ENCODE measurements at regions not wholly inside any gene's neighbourhood (a gene's known extent, or its start where the extent isn't known, plus 50 kb on each side); places are given as distances from the start of the nearest gene placed in this dataset.
A peak's percentile ranks its signal among the peaks of the same experiment; 100 is the strongest.

DNA sequence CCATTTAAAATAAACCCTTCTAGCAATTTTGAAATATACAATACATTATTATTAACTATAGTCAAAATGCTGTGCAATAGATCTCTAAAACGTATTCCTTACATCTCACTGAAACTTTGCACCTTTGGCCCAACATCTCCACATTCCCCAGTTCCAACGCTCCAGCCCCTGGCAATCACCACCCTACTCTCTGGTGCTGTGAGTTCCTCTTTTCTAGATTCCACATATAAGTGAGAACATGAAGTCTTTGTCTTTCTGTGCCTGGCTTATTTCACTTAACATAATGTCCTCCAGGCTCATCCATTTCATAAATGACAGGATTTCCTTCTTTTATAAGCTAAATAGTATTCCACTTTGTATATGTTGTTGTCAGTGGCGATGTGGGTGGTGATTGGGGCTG, 194.7 kb upstream of the RTL1 start:
- no peaks in the 10 kb centered on the region for H3K9me2 ChIP-seq
- H4K20me1 ChIP-seq (ENCODE audit: insufficient read depth), result no peaks in the 10 kb centered on the region
- no peaks in the 10 kb centered on the region for H3K9me3 ChIP-seq
- no peak overlapping the region for H2AFZ ChIP-seq (ENCODE audit: low read depth)
- POLR2A ChIA-PET, result no interaction called here
- H3K9ac ChIP-seq, result no peak overlapping the region
- WGBS (ENCODE audit: low lambda C conversion rate), result 30% methylated on average over 3 of the region's 3 CpGs
- H3K36me3 ChIP-seq (replicated peaks in 1 of 2; ENCODE audit: control insufficient read depth in 1 of 2, insufficient read depth in 2 of 2, low read length in 1 of 2), result no peaks in the 10 kb centered on the region
- no peak overlapping the region for H3K4me3 ChIP-seq (ENCODE audit: low read depth in 2 of 2, low read length in 1 of 2)
- H3K27ac ChIP-seq (ENCODE audit: low read depth in 2 of 2, low read length in 1 of 2), result peak overlapping the region in 1 of 2 experiments; percentile 19; a peak in 2 of 4 replicates
- DNase-seq, result no peak
- no peak for TF ChIP-seq PBX3 (IDR thresholded peaks at IDR 0.05)
- TF ChIP-seq, protein P1, sequence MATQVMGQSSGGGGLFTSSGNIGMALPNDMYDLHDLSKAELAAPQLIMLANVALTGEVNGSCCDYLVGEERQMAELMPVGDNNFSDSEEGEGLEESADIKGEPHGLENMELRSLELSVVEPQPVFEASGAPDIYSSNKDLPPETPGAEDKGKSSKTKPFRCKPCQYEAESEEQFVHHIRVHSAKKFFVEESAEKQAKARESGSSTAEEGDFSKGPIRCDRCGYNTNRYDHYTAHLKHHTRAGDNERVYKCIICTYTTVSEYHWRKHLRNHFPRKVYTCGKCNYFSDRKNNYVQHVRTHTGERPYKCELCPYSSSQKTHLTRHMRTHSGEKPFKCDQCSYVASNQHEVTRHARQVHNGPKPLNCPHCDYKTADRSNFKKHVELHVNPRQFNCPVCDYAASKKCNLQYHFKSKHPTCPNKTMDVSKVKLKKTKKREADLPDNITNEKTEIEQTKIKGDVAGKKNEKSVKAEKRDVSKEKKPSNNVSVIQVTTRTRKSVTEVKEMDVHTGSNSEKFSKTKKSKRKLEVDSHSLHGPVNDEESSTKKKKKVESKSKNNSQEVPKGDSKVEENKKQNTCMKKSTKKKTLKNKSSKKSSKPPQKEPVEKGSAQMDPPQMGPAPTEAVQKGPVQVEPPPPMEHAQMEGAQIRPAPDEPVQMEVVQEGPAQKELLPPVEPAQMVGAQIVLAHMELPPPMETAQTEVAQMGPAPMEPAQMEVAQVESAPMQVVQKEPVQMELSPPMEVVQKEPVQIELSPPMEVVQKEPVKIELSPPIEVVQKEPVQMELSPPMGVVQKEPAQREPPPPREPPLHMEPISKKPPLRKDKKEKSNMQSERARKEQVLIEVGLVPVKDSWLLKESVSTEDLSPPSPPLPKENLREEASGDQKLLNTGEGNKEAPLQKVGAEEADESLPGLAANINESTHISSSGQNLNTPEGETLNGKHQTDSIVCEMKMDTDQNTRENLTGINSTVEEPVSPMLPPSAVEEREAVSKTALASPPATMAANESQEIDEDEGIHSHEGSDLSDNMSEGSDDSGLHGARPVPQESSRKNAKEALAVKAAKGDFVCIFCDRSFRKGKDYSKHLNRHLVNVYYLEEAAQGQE (IDR thresholded peaks at IDR 0.05; ENCODE audit: low read depth, low read length), result no peak
- TF ChIP-seq POLR2AphosphoS5 (IDR thresholded peaks at IDR 0.05; ENCODE audit: low read depth, low read length), result no peak
- TF ChIP-seq, protein P2, sequence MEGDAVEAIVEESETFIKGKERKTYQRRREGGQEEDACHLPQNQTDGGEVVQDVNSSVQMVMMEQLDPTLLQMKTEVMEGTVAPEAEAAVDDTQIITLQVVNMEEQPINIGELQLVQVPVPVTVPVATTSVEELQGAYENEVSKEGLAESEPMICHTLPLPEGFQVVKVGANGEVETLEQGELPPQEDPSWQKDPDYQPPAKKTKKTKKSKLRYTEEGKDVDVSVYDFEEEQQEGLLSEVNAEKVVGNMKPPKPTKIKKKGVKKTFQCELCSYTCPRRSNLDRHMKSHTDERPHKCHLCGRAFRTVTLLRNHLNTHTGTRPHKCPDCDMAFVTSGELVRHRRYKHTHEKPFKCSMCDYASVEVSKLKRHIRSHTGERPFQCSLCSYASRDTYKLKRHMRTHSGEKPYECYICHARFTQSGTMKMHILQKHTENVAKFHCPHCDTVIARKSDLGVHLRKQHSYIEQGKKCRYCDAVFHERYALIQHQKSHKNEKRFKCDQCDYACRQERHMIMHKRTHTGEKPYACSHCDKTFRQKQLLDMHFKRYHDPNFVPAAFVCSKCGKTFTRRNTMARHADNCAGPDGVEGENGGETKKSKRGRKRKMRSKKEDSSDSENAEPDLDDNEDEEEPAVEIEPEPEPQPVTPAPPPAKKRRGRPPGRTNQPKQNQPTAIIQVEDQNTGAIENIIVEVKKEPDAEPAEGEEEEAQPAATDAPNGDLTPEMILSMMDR (IDR thresholded peaks at IDR 0.05), result no peak
- no peak for TF ChIP-seq JUND (IDR thresholded peaks at IDR 0.05)
- no peak for TF ChIP-seq FOXM1 (IDR thresholded peaks at IDR 0.05; ENCODE audit: low read depth)
- H3K4me1 ChIP-seq (ENCODE audit: control insufficient read depth in 1 of 2, insufficient read depth in 2 of 2, low read depth in 1 of 2, low read length in 1 of 2), result peaks cover 0 to 12% of the 10 kb centered on the region in 2 experiments; a peak in 1 of 4 replicates
- no peaks in the 10 kb centered on the region for H3F3A ChIP-seq (replicated peaks; ENCODE audit: insufficient read depth)
- no peak overlapping the region for H3K4me2 ChIP-seq
- no peaks in the 10 kb centered on the region for H3K27me3 ChIP-seq (ENCODE audit: insufficient read depth)
- H3K79me2 ChIP-seq (ENCODE audit: insufficient read depth), result no peaks in the 10 kb centered on the region
- CTCF ChIA-PET, result no interaction called here

DNA sequence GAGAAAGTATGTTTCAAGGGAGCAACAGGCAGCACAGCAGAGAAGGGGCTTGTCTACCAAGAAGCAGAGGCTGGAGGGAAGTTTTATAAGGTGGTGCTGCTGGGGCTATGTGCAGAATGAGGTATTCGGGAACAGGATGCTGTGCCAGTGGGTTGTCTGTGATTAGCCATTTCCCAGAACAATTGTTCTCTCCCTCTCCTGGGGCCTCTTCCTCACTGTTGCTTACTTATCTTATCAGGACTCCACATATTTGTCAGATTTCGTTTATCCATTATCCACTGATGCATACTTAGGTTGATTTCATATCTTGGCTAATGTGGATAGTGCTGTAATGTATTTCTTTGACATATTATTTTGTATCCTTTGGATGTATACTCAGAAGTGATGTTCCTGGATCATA, 195.1 kb upstream of the RTL1 start:
- H2AFZ ChIP-seq (ENCODE audit: low read depth), result no peak overlapping the region
- CTCF ChIA-PET, result no interaction called here

More for the DNA sequence above, 195.1 kb upstream of the RTL1 start:
- peak overlapping the region in 1 of 2 experiments; percentile 19; a peak in 2 of 4 replicates for H3K27ac ChIP-seq (ENCODE audit: low read depth in 2 of 2, low read length in 1 of 2)
- H3K9me2 ChIP-seq, result no peaks in the 10 kb centered on the region
- H3K27me3 ChIP-seq (ENCODE audit: insufficient read depth), result no peaks in the 10 kb centered on the region
- no peak for DNase-seq
- POLR2A ChIA-PET, result no interaction called here
- peaks cover 0 to 16% of the 10 kb centered on the region in 2 experiments; a peak in 1 of 4 replicates for H3K4me1 ChIP-seq (ENCODE audit: control insufficient read depth in 1 of 2, insufficient read depth in 2 of 2, low read depth in 1 of 2, low read length in 1 of 2)
- H3F3A ChIP-seq (replicated peaks; ENCODE audit: insufficient read depth), result no peaks in the 10 kb centered on the region
- no peak overlapping the region for H3K4me3 ChIP-seq (ENCODE audit: low read depth in 2 of 2, low read length in 1 of 2)
- 0 out of 2 replicates have a peak, but pooled peaks have one; percentile 24 for TF ChIP-seq GATA2 (CRISPR knock-in tag; IDR thresholded peaks at IDR 0.05)
- no peak for TF ChIP-seq NRF1 (IDR thresholded peaks at IDR 0.05; ENCODE audit: low read depth, low read length)
- TF ChIP-seq EP300 (IDR thresholded peaks at IDR 0.05; ENCODE audit: borderline replicate concordance in 1 of 2, low read depth in 1 of 2, low read length in 1 of 2), result peak in 1 of 2 experiments; percentile 71; a peak in 1 of 4 replicates
- WGBS (ENCODE audit: low lambda C conversion rate), result 15% methylated on average over 2 of the region's 2 CpGs
- H3K36me3 ChIP-seq (replicated peaks in 1 of 2; ENCODE audit: control insufficient read depth in 1 of 2, insufficient read depth in 2 of 2, low read length in 1 of 2), result no peaks in the 10 kb centered on the region
- H3K79me2 ChIP-seq (ENCODE audit: insufficient read depth), result no peaks in the 10 kb centered on the region
- no peak overlapping the region for H3K9ac ChIP-seq
- H3K4me2 ChIP-seq, result no peak overlapping the region
- H3K9me3 ChIP-seq, result no peaks in the 10 kb centered on the region
- no peaks in the 10 kb centered on the region for H4K20me1 ChIP-seq (ENCODE audit: insufficient read depth)

Measured in SK-N-SH (cell line).